OCI-LY7 (cell line): ENCODE measurements at regions not wholly inside any gene's neighbourhood (a gene's known extent, or its start where the extent isn't known, plus 50 kb on each side); places are given as distances from the start of the nearest gene placed in this dataset.

Experiments used
- BruUV-seq: library from RNA; stranded (reverse); fragments of 400-500 nt; replicated peaks from 2 replicates; lab custom pipeline; 2021; lab: Mats Ljungman, UMichigan
- CTCF ChIA-PET: fragments of 300-600 bp; sonication (Branson Sonifier 250); formaldehyde crosslinking; loops from one replicate; lab custom pipeline; 2022; ENCODE audit warnings: antibody characterized with exemption; ENCODE audit not compliant: unreplicated experiment; lab: Charles Lee
- POLR2A ChIA-PET: fragments of 300-600 bp; sonication (Branson Sonifier 250); formaldehyde crosslinking; loops from one replicate; lab custom pipeline; 2022; ENCODE audit warnings: antibody characterized with exemption; lab: Charles Lee
- DNase-seq: peaks from one replicate; pipeline ENCODE4 v3.0.0-alpha.2; 2015; ENCODE audit warnings: low spot score
- H2AFZ ChIP-seq: fragments of 200-600 bp; sonication (generic), shearing (Covaris generic); 2 replicates; pipeline ENCODE4 v1.6.1; 2014; ENCODE audit warnings: mild to moderate bottlenecking, antibody characterized with exemption, low read length, moderate library complexity
- H3K27ac ChIP-seq: fragments of 200-600 bp; sonication (generic); 2 replicates; pipeline ENCODE4 v1.5.1; 2014; ENCODE audit warnings: mixed run types, low read depth, mild to moderate bottlenecking, moderate library complexity, low read length, inconsistent platforms; ENCODE audit not compliant: poor library complexity, severe bottlenecking
- H3K36me3 ChIP-seq: fragments of 200-600 bp; sonication (generic); 2 replicates; pipeline ENCODE4 v1.6.1; 2014; ENCODE audit warnings: mild to moderate bottlenecking, antibody characterized with exemption, low read length, moderate library complexity, mixed read lengths; ENCODE audit not compliant: insufficient read depth
- H3K4me1 ChIP-seq: fragments of 200-600 bp; sonication (generic); 2 replicates; pipeline ENCODE4 v1.5.1; 2014; ENCODE audit warnings: mild to moderate bottlenecking, low read length; ENCODE audit not compliant: insufficient read depth, poor library complexity, severe bottlenecking
- H3K4me2 ChIP-seq: fragments of 200-600 bp; sonication (generic); 2 replicates; pipeline ENCODE4 v1.6.1; 2014; ENCODE audit warnings: mild to moderate bottlenecking, low read length
- H3K4me3 ChIP-seq: fragments of 200-600 bp; sonication (generic); 2 replicates; pipeline ENCODE4 v1.5.1; 2014; ENCODE audit warnings: mild to moderate bottlenecking, low read depth, low read length; ENCODE audit not compliant: poor library complexity, severe bottlenecking
- H3K79me2 ChIP-seq: fragments of 200-600 bp; sonication (generic); 2 replicates; pipeline ENCODE4 v1.6.1; 2016; ENCODE audit warnings: low read depth, mild to moderate bottlenecking, low read length, moderate library complexity, mixed read lengths; ENCODE audit not compliant: insufficient read depth
- H3K9me2 ChIP-seq: fragments of 200-600 bp; sonication (generic); 2 replicates; pipeline ENCODE4 v1.6.1; 2016; ENCODE audit warnings: mild to moderate bottlenecking, low read length, mixed read lengths; ENCODE audit not compliant: insufficient read depth
- H3K9me3 ChIP-seq: fragments of 200-600 bp; sonication (generic); 2 replicates; pipeline ENCODE4 v1.6.1; 2014; ENCODE audit warnings: mild to moderate bottlenecking, mixed run types, low read length, mixed read lengths
- H4K20me1 ChIP-seq: fragments of 200-600 bp; sonication (generic); 2 replicates; pipeline ENCODE4 v1.6.1; 2014; ENCODE audit warnings: mild to moderate bottlenecking, antibody characterized with exemption, low read length, moderate library complexity, mixed read lengths; ENCODE audit not compliant: insufficient read depth
- CTCF ChIP-seq: fragments of 200-600 bp; sonication (generic); conservative IDR thresholded peaks from 2 replicates; pipeline ENCODE4 v1.5.1; 2014; ENCODE audit warnings: mild to moderate bottlenecking, antibody characterized with exemption, low read length, moderate library complexity, mixed read lengths
- EZH2phosphoT487 ChIP-seq: fragments of 200-600 bp; sonication (generic); IDR thresholded peaks from 2 replicates; pipeline ENCODE4 v1.6.1; 2018; ENCODE audit warnings: low read depth, borderline replicate concordance, mild to moderate bottlenecking, mixed run types, antibody characterized with exemption, low read length, moderate library complexity, mixed read lengths
- intact Hi-C: fragments of 100-400 bp; cut with micrococcal nuclease; formaldehyde crosslinking; loops from one replicate; pipeline ENCODE4 v1.10.0; 2022; ENCODE audit not compliant: unreplicated experiment

GRCh38 chr7:125363873-125364272 is 434.2 kb upstream of the POT1 start:
- no peaks in the 10 kb centered on the region for H3K36me3 ChIP-seq
- DNase-seq = no peak
- no peaks in the 10 kb centered on the region for H4K20me1 ChIP-seq
- no peak overlapping the region for H3K4me3 ChIP-seq
- H3K27ac ChIP-seq = no peak overlapping the region
- CTCF ChIA-PET = no interaction called here
- H3K4me1 ChIP-seq = no peaks in the 10 kb centered on the region
- H3K4me2 ChIP-seq = no peak overlapping the region
- no peaks in the 10 kb centered on the region for H3K9me2 ChIP-seq
- H2AFZ ChIP-seq = no peak overlapping the region
- TF ChIP-seq EZH2phosphoT487 (no peak), CTCF (no peak)
- no peaks in the 10 kb centered on the region for H3K9me3 ChIP-seq
- no peaks in the 10 kb centered on the region for H3K79me2 ChIP-seq
- POLR2A ChIA-PET = no interaction called here
- intact Hi-C loops = no loop called here
- BruUV-seq = no TSS peak

DNA sequence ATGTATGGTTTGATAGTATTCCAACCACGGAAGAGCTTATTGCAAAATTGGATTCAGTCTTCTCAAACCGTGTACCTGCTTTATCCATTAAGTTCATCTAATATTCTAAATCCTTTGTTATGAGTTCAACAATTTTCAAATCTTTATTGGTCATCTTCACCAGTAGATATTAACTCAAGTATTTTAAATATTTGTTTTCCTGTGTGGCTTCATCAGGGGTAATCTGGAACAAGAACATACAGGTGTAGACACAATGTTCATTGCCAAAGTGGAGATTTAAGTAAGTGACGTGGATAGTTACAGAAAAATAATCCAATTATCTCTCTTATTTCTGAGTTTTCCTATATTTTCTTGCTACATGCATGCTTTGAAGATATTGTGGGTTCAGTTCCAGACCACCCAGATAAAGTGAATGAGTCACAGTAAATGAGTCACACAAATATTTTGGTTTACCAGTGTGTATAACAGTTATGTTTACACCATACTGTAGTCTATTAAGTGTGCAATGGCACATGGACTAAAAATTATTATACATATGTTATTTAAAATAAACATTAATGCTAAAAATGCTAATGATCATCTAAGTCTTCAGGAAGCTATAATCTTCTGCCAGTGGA is 429.0 kb upstream of the POT1 start:
- H3K79me2 ChIP-seq = no peaks in the 10 kb centered on the region
- H3K9me3 ChIP-seq = no peaks in the 10 kb centered on the region
- H3K27ac ChIP-seq = no peak overlapping the region
- H2AFZ ChIP-seq = no peak overlapping the region
- no peaks in the 10 kb centered on the region for H4K20me1 ChIP-seq
- POLR2A ChIA-PET = no interaction called here
- no peak overlapping the region for H3K4me3 ChIP-seq
- TF ChIP-seq EZH2phosphoT487 (no peak), CTCF (no peak)
- DNase-seq = no peak
- no peaks in the 10 kb centered on the region for H3K4me1 ChIP-seq
- CTCF ChIA-PET = no interaction called here
- H3K36me3 ChIP-seq = no peaks in the 10 kb centered on the region
- intact Hi-C loops = no loop called here
- no TSS peak for BruUV-seq
- no peaks in the 10 kb centered on the region for H3K9me2 ChIP-seq
- no peak overlapping the region for H3K4me2 ChIP-seq

GRCh38 chr7:125357676-125358455 is 428.2 kb upstream of the POT1 start:
- ChIA-PET POLR2A (no interaction called here), CTCF (no interaction called here)
- Histone ChIP-seq H2AFZ (no peak overlapping the region), H3K9me2 (no peaks in the 10 kb centered on the region), H4K20me1 (no peaks in the 10 kb centered on the region), H3K27ac (no peak overlapping the region), H3K79me2 (no peaks in the 10 kb centered on the region), H3K4me2 (no peak overlapping the region), H3K9me3 (no peaks in the 10 kb centered on the region), H3K4me1 (no peaks in the 10 kb centered on the region), H3K4me3 (no peak overlapping the region), H3K36me3 (no peaks in the 10 kb centered on the region)
- DNase-seq = no peak
- no TSS peak for BruUV-seq
- TF ChIP-seq CTCF = no peak
- TF ChIP-seq EZH2phosphoT487 = no peak
- intact Hi-C loops = no loop called here
